ENCODE measurements at regions not wholly inside any gene's neighbourhood (a gene's known extent, or its start where the extent isn't known, plus 50 kb on each side); places are given as distances from the start of the nearest gene placed in this dataset.
"Not testable (repeated sequence)": the region's sequence is repeated elsewhere in the genome, so short reads cannot be mapped to it uniquely, and the experiment has no call there.

GRCh38 chr22:49356428-49356827 lies 471.2 kb downstream of the BRD1 start:
- no peak for DNase-seq

DNA sequence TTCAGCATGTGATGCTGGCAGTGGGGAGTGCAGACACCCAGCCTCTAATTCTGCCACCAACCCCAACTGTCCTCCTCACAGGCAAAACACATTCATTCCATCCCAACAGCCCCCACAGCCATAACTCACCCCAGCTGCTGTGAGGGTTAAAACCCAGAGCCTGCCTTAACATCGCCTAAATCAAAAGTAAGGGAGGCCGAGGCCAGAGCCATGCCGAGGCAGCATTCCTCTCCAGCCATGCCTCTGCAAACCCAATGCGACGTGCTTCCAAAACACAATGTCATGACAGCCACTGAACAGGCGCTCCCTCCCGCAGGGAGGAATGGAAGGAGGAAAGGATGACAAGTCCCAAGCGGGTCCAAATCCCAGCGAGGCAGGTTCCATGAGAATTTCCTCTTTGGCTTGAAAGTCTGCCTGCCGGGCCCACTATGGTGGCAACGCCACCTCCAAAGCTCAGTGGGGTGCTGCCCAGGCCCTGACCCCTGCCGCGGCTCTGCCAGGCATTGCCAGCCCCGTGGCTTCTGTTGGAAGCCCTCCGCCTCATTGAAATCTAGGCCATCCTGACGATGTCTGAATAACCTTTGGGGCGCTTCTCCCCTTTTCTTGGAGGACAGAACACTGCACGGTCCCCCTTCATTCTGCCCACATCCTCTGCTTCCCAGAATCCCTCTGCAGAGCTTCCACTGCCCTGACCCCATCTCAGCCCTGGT lies 472.3 kb downstream of the BRD1 start:
- DNase-seq: no peak

DNA sequence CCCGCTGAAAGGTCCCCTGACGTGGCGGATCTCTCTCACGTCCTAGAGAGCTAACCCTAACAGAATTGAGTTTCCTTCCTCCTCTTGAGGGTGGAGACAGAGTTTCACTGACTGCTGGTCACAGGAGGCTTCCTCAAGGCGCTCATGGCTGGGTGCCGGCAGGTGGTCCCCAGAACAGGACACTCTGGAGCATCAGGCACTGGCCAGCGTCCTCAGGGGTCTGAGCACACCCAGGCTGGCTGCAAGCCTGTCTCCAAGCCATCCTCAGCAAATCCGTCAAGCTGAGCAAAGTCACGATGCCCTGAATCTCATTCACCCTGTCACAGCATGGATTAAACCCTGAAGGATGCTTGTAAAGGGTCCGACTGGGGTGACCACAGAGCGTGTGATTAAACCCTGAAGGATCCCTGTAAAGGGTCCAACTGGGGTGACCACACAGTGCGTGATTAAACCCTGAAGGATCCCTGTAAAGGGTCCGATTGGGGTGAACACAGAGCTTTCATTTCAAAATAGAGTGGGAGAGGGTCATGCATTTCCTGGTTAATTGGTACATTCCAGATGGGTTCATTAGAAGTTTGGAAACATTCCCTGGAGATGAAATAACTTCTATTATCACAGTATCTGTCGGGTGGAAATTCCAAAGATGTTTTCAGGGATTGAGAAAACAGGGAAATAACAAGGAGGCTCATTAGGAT lies 473.0 kb downstream of the BRD1 start:
- DNase-seq: no peak

DNA sequence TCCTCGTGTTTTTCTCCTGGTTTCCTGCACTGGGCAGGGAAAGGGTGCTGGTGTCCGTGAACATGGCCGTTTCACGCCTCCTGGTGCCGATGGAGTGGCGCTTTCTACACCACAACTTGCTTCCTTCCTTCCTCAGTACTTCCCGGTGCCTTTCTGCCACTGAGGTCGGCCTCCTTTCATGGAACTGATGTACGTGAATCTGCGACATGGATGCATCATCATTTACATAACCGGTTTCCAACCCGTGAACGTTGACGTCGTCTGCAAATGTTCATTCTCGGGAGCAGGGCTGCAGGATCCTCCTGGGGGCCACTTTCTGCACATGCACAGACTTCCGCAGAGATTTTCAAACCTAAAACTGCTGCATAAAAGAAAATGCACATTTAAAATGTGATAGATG lies 474.4 kb downstream of the BRD1 start:
- DNase-seq: no peak

DNA sequence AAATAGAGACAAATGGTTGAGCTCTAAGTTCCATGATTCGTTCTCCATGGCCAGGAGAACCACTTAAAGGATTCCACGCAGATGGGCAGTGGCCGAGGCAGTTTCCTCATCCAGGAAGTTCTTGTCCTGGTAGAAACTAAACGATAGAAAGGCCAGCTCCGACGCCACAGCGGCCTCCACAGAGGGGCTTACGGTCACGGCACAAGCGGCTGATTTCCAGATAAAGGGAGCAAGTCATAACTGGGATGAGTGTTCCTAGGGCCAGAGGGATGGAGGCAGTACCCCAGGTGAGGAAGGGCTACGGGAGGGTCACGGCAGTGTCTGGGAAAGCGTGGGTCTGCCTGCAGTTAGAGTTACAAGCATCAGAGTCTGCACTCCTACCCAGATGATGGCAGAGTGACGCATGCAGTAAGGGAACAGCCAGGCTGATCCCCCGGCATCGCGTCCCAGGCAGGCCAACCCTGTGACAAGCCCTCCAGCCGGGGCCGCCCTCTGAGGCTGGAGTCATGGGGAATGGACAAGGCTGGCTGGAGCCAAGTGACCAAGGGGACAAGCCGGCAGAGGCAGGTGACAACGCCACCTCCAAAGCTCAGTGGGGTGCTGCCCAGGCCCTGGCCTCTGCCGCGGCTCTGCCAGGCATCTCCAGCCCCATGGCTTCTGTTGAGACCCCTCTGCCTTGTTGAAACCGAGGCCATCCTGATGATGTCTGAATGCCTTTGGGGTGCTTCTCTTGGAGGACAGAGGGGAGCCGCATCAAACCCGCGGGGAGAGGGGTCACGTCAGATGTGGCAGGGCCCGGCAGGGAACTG lies 475.1 kb downstream of the BRD1 start:
- DNase-seq: no peak

- DNase-seq: no peak
These were observed 475.9 kb downstream of the BRD1 start for GRCh38 chr22:49351761-49352227.

DNA sequence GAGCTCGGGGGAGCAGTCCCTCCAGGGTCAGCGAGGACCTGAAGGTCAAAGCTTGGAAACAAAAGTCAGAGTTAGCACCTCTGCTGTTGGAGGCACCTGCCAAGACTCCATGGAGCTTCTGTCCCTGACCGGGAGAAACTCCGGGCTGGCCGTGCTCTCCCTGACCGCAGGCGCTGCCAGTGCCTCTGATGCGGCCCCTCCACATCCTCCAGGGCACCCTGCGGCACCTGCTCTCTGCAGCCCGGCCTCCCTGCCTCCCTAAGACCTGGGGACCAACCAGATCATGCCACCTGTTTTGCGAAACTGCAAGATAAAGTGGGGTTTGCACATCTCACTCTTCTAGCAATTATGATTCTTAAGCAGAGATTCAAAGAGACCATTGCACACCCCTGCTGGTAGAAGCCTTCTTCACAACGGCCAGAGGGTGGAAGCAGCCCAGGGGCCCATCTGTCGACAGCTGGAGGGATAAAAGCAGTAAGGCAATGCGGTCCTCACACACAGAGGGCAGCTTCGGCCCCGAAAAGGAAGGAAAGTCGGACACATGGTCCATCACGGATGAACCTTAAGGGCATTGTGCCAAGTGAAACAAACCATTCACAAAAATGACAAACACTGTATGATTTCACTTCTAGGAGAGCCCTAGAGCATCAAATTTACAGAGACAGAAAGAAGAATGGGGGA lies 477.1 kb downstream of the BRD1 start:
- no peak for DNase-seq

DNA sequence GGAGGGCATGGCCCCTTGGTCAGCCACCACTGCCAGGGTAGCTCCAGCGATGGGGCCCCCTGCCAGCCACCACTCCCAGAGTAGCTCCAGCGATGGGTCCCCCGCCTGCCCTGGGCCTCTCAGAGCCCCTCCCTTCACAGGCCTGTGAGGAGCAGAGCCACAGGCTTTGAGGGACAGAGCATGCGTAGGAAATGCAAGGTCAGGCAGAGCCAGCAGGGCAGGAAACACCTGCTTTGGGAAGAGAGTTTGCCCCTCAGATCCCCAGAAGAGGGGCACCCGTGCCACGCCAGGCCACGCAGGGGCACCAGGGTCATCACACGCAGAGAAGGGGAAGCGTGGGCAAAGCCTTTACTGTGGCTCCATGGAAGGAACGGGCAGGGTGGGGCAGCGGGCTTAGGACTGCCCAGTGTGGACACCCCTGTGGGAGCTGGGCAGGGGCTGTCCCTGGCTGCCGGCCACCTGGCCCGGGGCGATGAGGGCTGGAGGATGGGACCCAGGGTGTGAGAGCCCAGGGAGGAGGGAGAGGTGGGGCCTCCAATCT lies 477.8 kb downstream of the BRD1 start:
- no peak for DNase-seq

- DNase-seq: no peak
These were observed 478.4 kb downstream of the BRD1 start for GRCh38 chr22:49349181-49349835.

- no peak for DNase-seq
These were observed 479.0 kb downstream of the BRD1 start for GRCh38 chr22:49348631-49349030.

GRCh38 chr22:49347376-49347775 lies 480.3 kb downstream of the BRD1 start:
- no peak for DNase-seq

DNA sequence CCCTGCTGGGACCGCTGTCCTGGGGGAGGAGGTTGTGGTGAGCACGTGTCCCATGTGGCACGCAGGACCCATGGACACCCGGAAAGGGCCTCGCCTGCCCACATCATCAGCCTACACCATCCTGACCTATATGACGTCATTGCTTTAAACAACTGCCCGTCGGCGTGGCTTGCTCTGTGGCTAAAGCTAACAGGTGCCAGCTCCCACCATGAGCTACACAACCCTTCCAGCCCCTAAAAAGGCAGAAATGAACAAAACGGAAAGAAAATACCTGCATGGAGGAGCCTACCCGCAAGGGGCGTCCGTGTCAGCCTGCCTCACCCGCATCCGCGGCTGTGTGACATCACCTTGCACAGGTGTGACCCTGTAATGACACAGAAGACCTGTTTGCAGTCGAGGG lies 481.8 kb downstream of the BRD1 start:
- DNase-seq: no peak

DNA sequence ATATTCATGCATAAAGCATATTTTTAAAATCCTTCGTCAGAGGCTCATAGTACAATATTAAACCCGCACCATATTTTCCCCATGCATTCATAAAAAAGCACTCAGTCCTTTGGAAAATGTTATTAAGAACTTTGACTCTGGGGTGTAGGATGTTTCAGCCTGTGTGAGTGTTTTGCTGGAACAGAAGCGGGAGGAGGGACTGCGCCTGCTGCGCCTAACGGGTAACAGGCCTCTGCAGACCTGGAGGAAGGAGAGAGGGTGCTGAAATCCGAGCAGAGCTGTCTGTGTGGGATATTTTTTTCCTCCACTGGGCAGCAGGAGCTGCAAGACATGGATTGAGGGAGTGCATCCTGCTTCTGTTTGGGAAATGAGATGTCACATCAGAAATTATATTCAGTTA lies 483.0 kb downstream of the BRD1 start:
- DNase-seq: no peak

GRCh38 chr22:49344161-49344560 lies 483.5 kb downstream of the BRD1 start:
- no peak for DNase-seq

GRCh38 chr22:49340406-49340805 lies 487.3 kb downstream of the BRD1 start:
- DNase-seq: no peak

GRCh38 chr22:49336483-49336882 lies 491.2 kb downstream of the BRD1 start:
- DNase-seq: not testable (repeated sequence)

- DNase-seq: no peak
These were observed 492.7 kb downstream of the BRD1 start for GRCh38 chr22:49334976-49335375.

DNA sequence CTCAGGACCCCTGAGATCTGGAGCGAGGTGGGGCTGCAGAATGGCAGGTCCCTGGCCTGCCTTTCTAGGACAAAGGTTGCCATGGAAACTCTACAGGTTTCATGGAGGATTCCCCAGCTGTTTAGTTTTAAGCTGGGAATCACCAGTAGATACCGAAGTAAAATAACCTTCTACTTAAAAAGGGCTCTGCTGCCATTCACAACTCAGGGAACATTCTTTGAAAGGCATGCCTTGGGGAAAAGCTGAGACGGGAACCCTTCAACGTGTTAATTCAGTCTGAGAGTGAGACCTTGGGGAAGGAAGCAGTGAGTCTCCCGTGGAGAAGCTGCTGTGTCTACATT lies 493.3 kb downstream of the BRD1 start:
- DNase-seq: no peak

GRCh38 chr22:49333206-49333605 lies 494.5 kb downstream of the BRD1 start:
- no peak for DNase-seq

- DNase-seq: no peak
These were observed 495.0 kb downstream of the BRD1 start for GRCh38 chr22:49332691-49333090.

- no peak for DNase-seq
These were observed 495.8 kb downstream of the BRD1 start for GRCh38 chr22:49331878-49332277.

DNA sequence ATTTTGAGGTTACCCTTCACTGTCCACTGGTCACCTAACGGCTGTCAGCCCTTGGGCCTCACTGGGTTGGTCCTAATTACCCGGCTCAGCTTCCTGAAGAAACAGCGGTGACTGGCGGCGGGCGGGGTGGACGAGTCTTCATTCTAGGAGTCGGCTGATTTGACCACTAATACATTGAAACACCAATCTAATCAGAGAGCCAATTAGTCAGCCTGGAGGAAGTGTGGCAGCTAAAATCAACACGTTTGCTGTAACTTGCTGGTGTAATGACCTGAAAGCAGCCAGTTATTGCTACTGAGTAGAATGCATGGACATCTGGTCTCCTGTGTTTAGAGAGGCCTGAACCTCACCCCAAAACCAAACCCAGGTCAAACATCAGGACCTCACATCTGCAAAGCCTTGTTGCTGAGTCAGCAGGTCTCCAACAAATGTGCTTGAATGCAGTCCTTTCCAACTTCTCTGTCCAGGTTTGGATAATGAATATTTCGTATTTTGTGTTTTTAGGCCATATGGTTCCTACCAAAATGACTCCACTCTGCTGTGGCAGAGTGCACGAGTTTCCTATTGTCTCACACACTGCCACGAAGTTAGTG lies 496.4 kb downstream of the BRD1 start:
- DNase-seq: no peak

All from NCI-H1930 (cell line).